OCI-LY7 (cell line): ENCODE measurements at regions not wholly inside any gene's neighbourhood (a gene's known extent, or its start where the extent isn't known, plus 50 kb on each side); places are given as distances from the start of the nearest gene placed in this dataset.

ENCODE experiments used
- CTCF ChIP-seq: fragments of 200-600 bp; sonication (generic); conservative IDR thresholded peaks from 2 replicates; pipeline ENCODE4 v1.5.1; 2014; ENCODE audit warnings: mild to moderate bottlenecking, antibody characterized with exemption, low read length, moderate library complexity, mixed read lengths
- EZH2phosphoT487 ChIP-seq: fragments of 200-600 bp; sonication (generic); IDR thresholded peaks from 2 replicates; pipeline ENCODE4 v1.6.1; 2018; ENCODE audit warnings: low read depth, borderline replicate concordance, mild to moderate bottlenecking, mixed run types, antibody characterized with exemption, low read length, moderate library complexity, mixed read lengths

GRCh38 chr12:46494424-46494823, 121.9 kb upstream of the SLC38A2 start:
- TF ChIP-seq CTCF (no peak), EZH2phosphoT487 (no peak)
